IgD-negative memory B cell (primary cell): ENCODE measurements at regions not wholly inside any gene's neighbourhood (a gene's known extent, or its start where the extent isn't known, plus 50 kb on each side); places are given as distances from the start of the nearest gene placed in this dataset.

Source experiments
- H3K27ac Mint-ChIP-seq, 3 donors: one replicate each; pipeline ENCODE4 v1.8.0; 2020 to 2022; ENCODE audit warnings: mild to moderate bottlenecking in 3 of 3, mixed read lengths in 3 of 3, moderate library complexity in 1 of 3
- H3K27me3 Mint-ChIP-seq: one replicate; pipeline ENCODE4 v1.8.0; 2021; ENCODE audit warnings: mixed read lengths
- H3K36me3 Mint-ChIP-seq: one replicate; pipeline ENCODE4 v1.8.0; 2020; ENCODE audit warnings: mild to moderate bottlenecking, mixed read lengths
- H3K4me1 Mint-ChIP-seq, 3 donors: one replicate each; pipeline ENCODE4 v1.8.0; 2020 to 2022; ENCODE audit warnings: mixed read lengths in 3 of 3, mild to moderate bottlenecking in 1 of 3
- H3K4me3 Mint-ChIP-seq, 4 donors: one replicate each; pipeline ENCODE4 v1.8.0; 2020 to 2022; ENCODE audit warnings: mild to moderate bottlenecking in 4 of 4, mixed read lengths in 4 of 4, moderate library complexity in 3 of 4
- H3K9me3 Mint-ChIP-seq, 3 donors: one replicate each; pipeline ENCODE4 v1.8.0; 2020 to 2021; ENCODE audit warnings: mixed read lengths in 3 of 3, mild to moderate bottlenecking in 1 of 3

GRCh38 chr2:30354621-30355020, 92.4 kb upstream of the LCLAT1 start:
- H3K9me3 Mint-ChIP-seq, result no peaks in the 10 kb centered on the region
- peaks cover 0 to 4% (median 4%) of the 10 kb centered on the region in 3 donors for H3K4me1 Mint-ChIP-seq
- no peak overlapping the region for H3K4me3 Mint-ChIP-seq
- no peaks in the 10 kb centered on the region for H3K27me3 Mint-ChIP-seq
- no peaks in the 10 kb centered on the region for H3K36me3 Mint-ChIP-seq
- no peak overlapping the region for H3K27ac Mint-ChIP-seq

DNA sequence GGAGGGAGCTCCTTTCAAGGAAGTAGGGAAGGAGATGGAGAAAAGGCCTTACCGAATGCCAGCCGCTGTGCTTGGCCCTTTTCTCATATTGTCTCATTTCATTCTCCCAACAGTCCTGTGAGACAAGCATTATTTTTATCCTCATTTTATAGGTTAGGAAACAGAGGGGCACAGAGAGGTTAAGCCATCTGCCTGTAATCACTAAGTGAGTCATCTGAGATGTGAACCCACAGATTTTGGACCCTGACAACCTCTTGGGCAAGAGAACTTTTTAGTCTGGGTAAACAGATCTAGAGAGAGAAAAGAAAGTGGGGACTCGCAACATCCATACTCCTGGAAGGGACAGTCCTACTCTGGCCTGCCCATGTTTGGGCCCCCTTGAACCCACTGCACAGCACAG, 91.7 kb upstream of the LCLAT1 start:
- no peaks in the 10 kb centered on the region for H3K9me3 Mint-ChIP-seq
- no peak overlapping the region for H3K4me3 Mint-ChIP-seq
- no peaks in the 10 kb centered on the region for H3K36me3 Mint-ChIP-seq
- H3K27ac Mint-ChIP-seq, result no peak overlapping the region
- H3K4me1 Mint-ChIP-seq, result peaks cover 0 to 4% (median 4%) of the 10 kb centered on the region in 3 donors
- no peaks in the 10 kb centered on the region for H3K27me3 Mint-ChIP-seq

- Mint-ChIP-seq H3K4me1 (peaks cover 2 to 6% (median 5%) of the 10 kb centered on the region in 3 donors), H3K27ac (no peak overlapping the region), H3K27me3 (no peaks in the 10 kb centered on the region), H3K4me3 (no peak overlapping the region), H3K9me3 (no peaks in the 10 kb centered on the region), H3K36me3 (no peaks in the 10 kb centered on the region)
Measured at GRCh38 chr2:30356071-30356470, 91.0 kb upstream of the LCLAT1 start.

DNA sequence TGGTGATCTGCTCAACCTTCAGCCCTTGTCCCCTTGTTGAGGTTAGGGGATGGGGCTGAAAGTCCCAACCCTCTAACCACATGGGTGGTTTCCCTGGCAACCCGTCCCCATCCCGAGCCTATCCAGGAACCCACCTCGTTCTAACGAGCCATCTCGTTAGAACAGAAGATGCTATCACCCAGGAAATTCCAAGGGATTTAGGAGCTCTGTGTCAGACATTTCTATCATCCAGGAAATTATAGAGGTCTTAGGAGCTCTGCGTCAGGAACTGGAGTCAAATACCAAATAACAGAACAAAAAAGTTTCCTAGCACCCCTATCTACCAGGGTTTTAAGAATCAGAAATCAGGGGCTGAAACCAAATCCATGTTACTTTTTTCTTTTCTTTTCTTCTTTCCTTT, 90.3 kb upstream of the LCLAT1 start:
- peaks cover 4 to 9% (median 6%) of the 10 kb centered on the region in 3 donors for H3K4me1 Mint-ChIP-seq
- no peaks in the 10 kb centered on the region for H3K36me3 Mint-ChIP-seq
- no peaks in the 10 kb centered on the region for H3K9me3 Mint-ChIP-seq
- no peak overlapping the region for H3K4me3 Mint-ChIP-seq
- H3K27ac Mint-ChIP-seq, result no peak overlapping the region
- no peaks in the 10 kb centered on the region for H3K27me3 Mint-ChIP-seq

GRCh38 chr2:30358351-30358750, 88.7 kb upstream of the LCLAT1 start:
- H3K27ac Mint-ChIP-seq, result no peak overlapping the region
- no peaks in the 10 kb centered on the region for H3K9me3 Mint-ChIP-seq
- H3K4me1 Mint-ChIP-seq, result peaks cover 9 to 15% (median 13%) of the 10 kb centered on the region in 3 donors
- H3K4me3 Mint-ChIP-seq, result no peak overlapping the region
- H3K27me3 Mint-ChIP-seq, result no peaks in the 10 kb centered on the region
- H3K36me3 Mint-ChIP-seq, result no peaks in the 10 kb centered on the region

- no peaks in the 10 kb centered on the region for H3K27me3 Mint-ChIP-seq
- no peaks in the 10 kb centered on the region for H3K9me3 Mint-ChIP-seq
- peaks cover 9 to 17% (median 13%) of the 10 kb centered on the region in 3 donors for H3K4me1 Mint-ChIP-seq
- H3K4me3 Mint-ChIP-seq, result peak overlapping the region in 1 of 4 donors; percentile 52
- H3K27ac Mint-ChIP-seq, result no peak overlapping the region
- H3K36me3 Mint-ChIP-seq, result no peaks in the 10 kb centered on the region
Measured at GRCh38 chr2:30358842-30359241, 88.2 kb upstream of the LCLAT1 start.

DNA sequence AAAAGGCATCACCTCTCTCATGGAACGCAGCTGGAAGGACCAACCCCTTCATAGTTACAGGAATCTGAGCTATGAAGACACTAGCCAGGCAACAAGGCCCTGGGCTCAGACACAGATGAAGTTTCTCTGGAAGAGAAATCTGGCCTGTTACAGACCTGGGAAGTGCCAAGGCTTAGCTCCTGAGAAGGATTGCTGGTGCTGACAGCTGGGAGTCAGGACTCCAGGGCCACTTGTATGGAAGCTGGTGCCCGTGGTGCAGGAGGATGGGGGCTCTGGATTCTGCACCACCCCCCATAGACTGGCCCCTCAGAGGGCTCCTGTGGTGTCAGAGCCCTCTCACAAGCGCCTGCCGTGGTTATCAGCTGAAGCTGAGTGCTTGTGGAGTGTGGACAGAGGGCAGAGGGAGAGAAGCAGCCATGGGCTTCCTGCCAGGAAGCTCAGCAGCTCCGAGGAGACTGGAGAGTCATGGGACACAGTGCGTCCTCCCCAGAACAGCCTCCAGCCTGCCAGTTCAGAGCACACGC, 87.3 kb upstream of the LCLAT1 start:
- no peaks in the 10 kb centered on the region for H3K36me3 Mint-ChIP-seq
- no peaks in the 10 kb centered on the region for H3K27me3 Mint-ChIP-seq
- peaks cover 9 to 17% (median 13%) of the 10 kb centered on the region in 3 donors for H3K4me1 Mint-ChIP-seq
- no peak overlapping the region for H3K4me3 Mint-ChIP-seq
- no peaks in the 10 kb centered on the region for H3K9me3 Mint-ChIP-seq
- no peak overlapping the region for H3K27ac Mint-ChIP-seq

- Mint-ChIP-seq H3K27ac (peak overlapping the region in 1 of 3 donors; percentile 71), H3K27me3 (peaks cover 2% of the 10 kb centered on the region), H3K4me1 (peaks cover 12 to 27% (median 19%) of the 10 kb centered on the region in 3 donors), H3K36me3 (no peaks in the 10 kb centered on the region), H3K9me3 (no peaks in the 10 kb centered on the region), H3K4me3 (peak overlapping the region in 2 of 4 donors; percentile 0 to 75)
Measured at GRCh38 chr2:30361751-30362394, 85.2 kb upstream of the LCLAT1 start.

DNA sequence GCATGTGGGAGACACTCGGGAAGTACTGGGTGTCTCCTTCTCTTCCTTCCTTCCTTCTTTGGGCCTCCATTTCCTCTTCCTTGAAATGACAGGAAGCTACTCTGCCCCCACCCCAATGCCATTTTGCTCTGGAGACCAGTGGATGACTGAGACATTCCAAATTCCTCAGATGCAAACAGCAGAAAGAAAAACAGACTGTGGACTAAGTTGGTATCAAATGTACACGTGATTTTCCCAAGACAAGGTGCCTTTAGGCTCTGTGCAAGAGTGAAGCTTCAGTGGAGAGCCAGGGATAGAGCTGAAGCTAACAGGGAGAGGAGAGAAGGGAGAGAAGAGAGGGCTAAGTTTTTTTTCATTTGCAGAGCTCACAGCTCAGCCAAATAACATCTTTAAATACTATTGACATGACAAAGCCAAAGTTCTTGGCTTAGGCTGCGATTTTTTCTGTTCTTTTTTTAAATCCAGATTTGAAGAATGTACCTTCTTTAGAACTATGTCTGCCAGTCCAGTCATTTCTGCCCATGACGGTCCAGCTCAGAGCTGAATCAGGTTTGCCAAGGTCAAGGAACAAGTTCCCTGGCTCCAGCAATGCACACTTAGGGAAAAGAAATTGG, 84.5 kb upstream of the LCLAT1 start:
- H3K27me3 Mint-ChIP-seq, result peaks cover 2% of the 10 kb centered on the region
- no peaks in the 10 kb centered on the region for H3K9me3 Mint-ChIP-seq
- no peaks in the 10 kb centered on the region for H3K36me3 Mint-ChIP-seq
- peaks cover 12 to 28% (median 19%) of the 10 kb centered on the region in 3 donors for H3K4me1 Mint-ChIP-seq
- peak overlapping the region in 1 of 3 donors; percentile 62 for H3K27ac Mint-ChIP-seq
- peak overlapping the region in 1 of 4 donors; percentile 19 for H3K4me3 Mint-ChIP-seq

- Mint-ChIP-seq H3K4me3 (no peak overlapping the region), H3K27ac (peak overlapping the region in 1 of 3 donors; percentile 46), H3K27me3 (peaks cover 2% of the 10 kb centered on the region), H3K4me1 (peaks cover 12 to 28% (median 19%) of the 10 kb centered on the region in 3 donors), H3K36me3 (no peaks in the 10 kb centered on the region), H3K9me3 (no peaks in the 10 kb centered on the region)
Measured at GRCh38 chr2:30363406-30363805, 83.6 kb upstream of the LCLAT1 start.

DNA sequence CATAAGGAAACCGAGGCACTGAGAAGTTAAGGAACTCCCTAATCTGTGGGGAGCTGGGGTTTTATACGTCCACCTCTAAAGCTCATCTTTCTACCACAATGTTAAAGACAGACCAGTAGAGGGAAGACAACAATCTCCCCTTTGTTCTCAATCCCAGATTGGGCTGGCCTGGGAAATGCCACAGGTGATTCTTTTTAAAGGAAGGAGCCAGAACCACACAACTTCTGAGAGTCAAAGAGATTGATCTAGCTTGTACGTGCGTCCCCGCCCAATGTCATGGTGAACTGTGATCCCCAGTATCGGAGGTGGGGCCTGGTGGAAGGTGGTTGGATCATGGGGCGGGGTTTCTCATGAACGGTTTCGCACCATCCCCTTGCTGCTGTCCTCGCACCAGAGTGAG, 81.8 kb upstream of the LCLAT1 start:
- Mint-ChIP-seq H3K36me3 (no peaks in the 10 kb centered on the region), H3K4me1 (peaks cover 12 to 28% (median 19%) of the 10 kb centered on the region in 3 donors), H3K4me3 (no peak overlapping the region), H3K27ac (peak overlapping the region in 1 of 3 donors; percentile 70), H3K9me3 (no peaks in the 10 kb centered on the region), H3K27me3 (peaks cover 2% of the 10 kb centered on the region)

- H3K27me3 Mint-ChIP-seq, result peaks cover 2% of the 10 kb centered on the region
- H3K9me3 Mint-ChIP-seq, result no peaks in the 10 kb centered on the region
- H3K4me1 Mint-ChIP-seq, result peaks cover 16 to 30% (median 18%) of the 10 kb centered on the region in 3 donors
- peak overlapping the region in 1 of 4 donors; percentile 60 for H3K4me3 Mint-ChIP-seq
- H3K36me3 Mint-ChIP-seq, result no peaks in the 10 kb centered on the region
- H3K27ac Mint-ChIP-seq, result peak overlapping the region in 2 of 3 donors; percentile 25 to 53
Measured at GRCh38 chr2:30366199-30366691, 80.8 kb upstream of the LCLAT1 start.

DNA sequence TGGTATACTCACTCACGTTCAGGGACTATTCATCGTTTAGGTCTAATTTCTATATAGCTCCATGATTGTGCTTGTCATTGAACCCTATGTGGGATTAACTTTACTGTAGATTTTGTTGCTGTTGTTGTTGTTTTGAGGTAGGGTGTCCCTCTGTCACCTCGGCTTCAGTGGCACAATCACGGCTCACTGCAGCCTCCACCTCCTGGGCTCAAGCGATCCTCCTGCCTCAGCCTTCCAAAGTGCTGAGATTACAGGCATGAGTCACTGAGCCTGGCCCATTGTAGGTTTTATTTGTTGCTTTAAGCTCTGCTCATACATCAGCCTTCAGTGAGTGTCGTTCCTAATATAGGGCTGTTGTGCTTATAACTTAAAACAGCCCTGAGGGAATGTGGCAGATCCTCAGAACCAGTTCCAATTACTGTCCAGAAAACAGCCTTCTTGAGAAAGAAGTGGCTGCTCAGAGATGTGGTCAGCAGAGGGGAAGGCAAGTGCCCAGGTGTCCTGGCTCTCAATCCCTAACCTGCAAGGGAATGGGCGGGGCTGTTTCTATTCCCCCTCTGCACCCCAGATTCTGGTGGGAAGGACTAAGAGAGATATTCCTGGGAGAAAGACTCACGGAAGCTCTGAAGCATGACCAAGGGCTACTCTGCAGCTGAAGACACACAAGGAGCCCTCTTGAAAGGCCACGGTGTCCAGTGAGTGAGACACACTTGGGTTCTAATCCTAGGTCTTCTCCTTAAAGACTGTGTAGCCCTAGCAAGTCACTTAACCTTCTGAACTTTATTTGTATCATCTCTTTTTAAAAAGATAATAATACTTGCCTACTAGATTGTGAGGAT, 79.6 kb upstream of the LCLAT1 start:
- Mint-ChIP-seq H3K4me3 (peak overlapping the region in 1 of 4 donors; percentile 22), H3K9me3 (no peaks in the 10 kb centered on the region), H3K27ac (no peak overlapping the region), H3K36me3 (no peaks in the 10 kb centered on the region), H3K27me3 (peaks cover 2% of the 10 kb centered on the region), H3K4me1 (peaks cover 14 to 21% (median 15%) of the 10 kb centered on the region in 3 donors)

DNA sequence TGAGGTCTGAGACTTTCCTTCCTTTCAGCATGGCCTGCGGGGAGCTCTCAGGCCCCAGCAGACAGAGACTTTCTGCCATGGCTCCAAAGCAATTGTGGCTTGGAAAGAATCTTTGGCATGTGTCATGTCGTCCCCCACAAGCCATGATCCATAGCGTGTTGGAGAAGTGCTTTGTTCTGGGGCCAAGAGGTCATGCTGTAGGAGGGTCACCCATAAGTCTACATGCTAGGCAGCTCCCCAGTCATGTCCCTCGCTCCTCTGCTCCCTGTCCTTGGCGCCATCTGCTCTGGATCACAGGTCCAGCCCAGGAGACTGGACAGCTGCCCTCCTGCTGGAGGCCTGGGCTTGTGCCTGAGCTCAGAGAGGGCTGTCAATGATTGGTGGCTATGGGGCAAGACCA, 78.8 kb upstream of the LCLAT1 start:
- H3K27ac Mint-ChIP-seq, result no peak overlapping the region
- peaks cover 13 to 20% (median 13%) of the 10 kb centered on the region in 3 donors for H3K4me1 Mint-ChIP-seq
- no peak overlapping the region for H3K4me3 Mint-ChIP-seq
- H3K36me3 Mint-ChIP-seq, result no peaks in the 10 kb centered on the region
- no peaks in the 10 kb centered on the region for H3K9me3 Mint-ChIP-seq
- H3K27me3 Mint-ChIP-seq, result peaks cover 2% of the 10 kb centered on the region
